KBM-7 (cell line): ENCODE measurements at regions not wholly inside any gene's neighbourhood (a gene's known extent, or its start where the extent isn't known, plus 50 kb on each side); places are given as distances from the start of the nearest gene placed in this dataset.

ENCODE experiments used
- DNase-seq: peaks from one replicate; pipeline ENCODE4 v3.0.0-alpha.2; 2015
- in situ Hi-C: fragments of 300-500 bp; cut with MboI; formaldehyde crosslinking; loops from 2 replicates; pipeline ENCODE4 v1.14.3; 2020; ENCODE audit warnings: low sequenced_read_pairs, low pct_unique_long_range_greater_than_20kb, mixed read lengths

GRCh38 chr5:123817267-123817666, 305.3 kb downstream of the CSNK1G3 start:
- DNase-seq: no peak
- in situ Hi-C loops: no loop called here

GRCh38 chr5:123814801-123815470, 303.0 kb downstream of the CSNK1G3 start:
- DNase-seq: no peak
- in situ Hi-C loops: no loop called here

- in situ Hi-C loops: no loop called here
- DNase-seq: no peak
Observed at GRCh38 chr5:123813937-123814624, 302.1 kb downstream of the CSNK1G3 start.

- in situ Hi-C loops: no loop called here
- no peak for DNase-seq
Observed at GRCh38 chr5:123813264-123813663, 301.3 kb downstream of the CSNK1G3 start.

- in situ Hi-C loops: no loop called here
- DNase-seq: no peak
Observed at GRCh38 chr5:123811831-123812230, 299.9 kb downstream of the CSNK1G3 start.

- in situ Hi-C loops: no loop called here
- no peak for DNase-seq
Observed at GRCh38 chr5:123810746-123811340, 298.9 kb downstream of the CSNK1G3 start.

- in situ Hi-C loops: no loop called here
- no peak for DNase-seq
Observed at GRCh38 chr5:123810253-123810652, 298.3 kb downstream of the CSNK1G3 start.

GRCh38 chr5:123809594-123810221, 297.7 kb downstream of the CSNK1G3 start:
- in situ Hi-C loops: no loop called here
- no peak for DNase-seq

GRCh38 chr5:123808461-123809380, 296.7 kb downstream of the CSNK1G3 start:
- in situ Hi-C loops: no loop called here
- no peak for DNase-seq

- no peak for DNase-seq
- in situ Hi-C loops: no loop called here
Observed at GRCh38 chr5:123807177-123807945, 295.4 kb downstream of the CSNK1G3 start.

GRCh38 chr5:123806644-123807043, 294.7 kb downstream of the CSNK1G3 start:
- in situ Hi-C loops: no loop called here
- DNase-seq: no peak

- no peak for DNase-seq
- in situ Hi-C loops: no loop called here
Observed at GRCh38 chr5:123805300-123805699, 293.3 kb downstream of the CSNK1G3 start.

GRCh38 chr5:123803359-123803758, 291.4 kb downstream of the CSNK1G3 start:
- no peak for DNase-seq
- in situ Hi-C loops: no loop called here

GRCh38 chr5:123802298-123802951, 290.4 kb downstream of the CSNK1G3 start:
- no peak for DNase-seq
- in situ Hi-C loops: no loop called here

GRCh38 chr5:123800640-123801039, 288.7 kb downstream of the CSNK1G3 start:
- DNase-seq: no peak
- in situ Hi-C loops: no loop called here

GRCh38 chr5:123795688-123796087, 283.7 kb downstream of the CSNK1G3 start:
- no peak for DNase-seq
- in situ Hi-C loops: no loop called here

- DNase-seq: no peak
- in situ Hi-C loops: no loop called here
Observed at GRCh38 chr5:123790226-123790625, 278.2 kb downstream of the CSNK1G3 start.

- in situ Hi-C loops: no loop called here
- DNase-seq: no peak
Observed at GRCh38 chr5:123787635-123788034, 275.7 kb downstream of the CSNK1G3 start.
